ENCODE measurements at regions not wholly inside any gene's neighbourhood (a gene's known extent, or its start where the extent isn't known, plus 50 kb on each side); places are given as distances from the start of the nearest gene placed in this dataset.

DNA sequence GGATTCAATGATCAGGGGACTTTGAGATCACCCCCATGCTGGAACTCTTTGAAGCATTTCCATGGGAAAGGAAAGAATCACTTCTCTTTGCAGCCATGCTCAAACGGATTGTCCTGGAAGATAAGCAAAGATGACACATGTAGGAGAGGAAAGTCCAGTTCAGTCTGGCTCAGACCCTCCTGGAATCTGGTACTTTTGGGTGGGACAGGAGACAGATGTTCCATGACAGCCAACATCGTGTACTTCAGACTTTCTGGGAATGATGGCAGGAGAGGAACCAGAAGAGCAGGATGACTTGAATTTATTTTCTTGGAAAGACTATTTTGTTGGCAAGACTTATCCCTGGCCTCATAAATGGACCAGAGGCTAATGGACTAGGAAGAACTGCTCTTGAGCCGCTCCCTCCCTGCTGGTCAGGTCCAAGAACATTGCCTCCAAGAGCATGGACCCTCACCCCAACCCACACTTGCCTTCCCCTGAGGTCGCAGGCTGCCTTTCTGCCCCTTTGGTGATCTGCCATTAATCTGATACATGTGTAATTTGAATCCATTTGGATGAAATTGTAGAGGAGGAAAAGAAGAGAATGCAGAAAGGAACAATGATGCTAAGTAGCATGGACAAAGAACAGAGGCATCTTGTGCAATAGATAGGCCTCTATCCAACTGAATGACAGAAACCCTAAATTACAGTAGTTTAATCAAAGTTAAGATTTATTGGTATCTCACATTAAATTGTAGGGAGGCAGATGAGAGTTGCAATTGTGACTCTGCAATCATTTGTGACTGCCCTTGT lies 201.0 kb downstream of the SNX19 start:
- no peak for DNase-seq

DNA sequence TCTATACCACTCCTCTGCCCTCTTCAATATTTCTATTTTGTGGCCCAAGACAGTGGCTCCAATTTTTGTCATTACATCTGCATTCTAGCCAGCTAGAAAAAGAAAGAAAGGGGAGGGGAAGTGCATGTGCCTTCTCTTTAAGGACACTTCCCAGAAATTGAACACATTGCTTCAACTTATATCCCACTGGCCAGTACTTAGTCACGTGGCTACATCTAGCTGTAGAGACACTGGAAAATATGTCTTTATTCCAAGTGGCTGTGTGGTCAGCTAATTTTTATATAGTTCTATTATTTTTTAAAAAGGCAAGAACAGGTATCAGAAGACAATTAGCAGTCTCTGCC lies 200.4 kb downstream of the SNX19 start:
- DNase-seq = no peak

DNA sequence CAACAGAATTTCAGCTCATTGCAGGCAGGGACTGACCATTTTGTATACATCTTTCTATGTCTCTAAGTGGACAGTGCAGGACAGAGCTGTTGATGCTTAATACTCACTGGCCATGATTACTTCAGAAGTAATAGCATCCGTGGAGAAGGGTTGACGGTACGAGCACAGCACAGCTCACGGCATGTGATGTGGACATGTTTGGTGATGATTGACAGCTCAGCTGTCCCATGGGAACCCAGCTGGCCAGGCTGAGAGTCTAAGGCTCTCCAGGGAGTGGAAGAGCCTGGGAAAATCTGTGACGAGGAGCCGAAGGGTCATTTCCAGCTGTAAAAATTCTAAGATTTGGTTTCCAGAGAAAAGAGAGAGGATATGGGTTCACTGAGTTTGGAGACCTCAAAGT lies 198.2 kb downstream of the SNX19 start:
- DNase-seq = no peak

DNA sequence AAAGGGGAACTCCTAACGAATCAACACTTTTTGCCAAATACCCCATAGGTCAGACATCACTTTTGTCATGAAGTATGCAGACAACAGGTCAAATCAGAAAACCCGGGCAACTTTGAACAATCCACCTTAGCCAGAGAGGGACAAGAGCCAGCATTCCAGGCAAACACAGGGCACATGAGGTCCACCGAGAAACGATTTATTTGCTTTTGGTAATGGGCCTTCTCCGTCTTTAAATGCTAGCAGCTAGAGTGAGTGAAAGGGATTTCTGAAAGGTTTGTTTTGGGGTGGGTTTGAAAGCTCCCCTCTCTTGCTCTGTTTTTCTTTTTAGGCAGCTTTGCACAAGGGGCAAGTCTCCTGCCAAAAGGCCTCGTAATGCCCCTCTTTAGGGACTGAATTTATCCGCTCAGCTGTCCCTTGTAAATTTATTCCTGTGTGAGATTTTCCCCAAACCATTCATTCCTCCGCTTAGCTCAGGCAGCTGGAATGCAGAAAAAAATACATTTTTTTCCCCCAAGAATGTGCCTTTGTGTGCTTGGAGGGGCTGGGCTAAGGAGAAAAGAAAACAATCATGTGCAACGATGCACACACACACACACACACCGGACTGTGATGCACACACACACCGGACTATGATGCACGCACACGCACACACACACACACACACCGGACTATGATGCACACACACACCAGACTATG lies 196.9 kb downstream of the SNX19 start:
- DNase-seq = no peak

DNA sequence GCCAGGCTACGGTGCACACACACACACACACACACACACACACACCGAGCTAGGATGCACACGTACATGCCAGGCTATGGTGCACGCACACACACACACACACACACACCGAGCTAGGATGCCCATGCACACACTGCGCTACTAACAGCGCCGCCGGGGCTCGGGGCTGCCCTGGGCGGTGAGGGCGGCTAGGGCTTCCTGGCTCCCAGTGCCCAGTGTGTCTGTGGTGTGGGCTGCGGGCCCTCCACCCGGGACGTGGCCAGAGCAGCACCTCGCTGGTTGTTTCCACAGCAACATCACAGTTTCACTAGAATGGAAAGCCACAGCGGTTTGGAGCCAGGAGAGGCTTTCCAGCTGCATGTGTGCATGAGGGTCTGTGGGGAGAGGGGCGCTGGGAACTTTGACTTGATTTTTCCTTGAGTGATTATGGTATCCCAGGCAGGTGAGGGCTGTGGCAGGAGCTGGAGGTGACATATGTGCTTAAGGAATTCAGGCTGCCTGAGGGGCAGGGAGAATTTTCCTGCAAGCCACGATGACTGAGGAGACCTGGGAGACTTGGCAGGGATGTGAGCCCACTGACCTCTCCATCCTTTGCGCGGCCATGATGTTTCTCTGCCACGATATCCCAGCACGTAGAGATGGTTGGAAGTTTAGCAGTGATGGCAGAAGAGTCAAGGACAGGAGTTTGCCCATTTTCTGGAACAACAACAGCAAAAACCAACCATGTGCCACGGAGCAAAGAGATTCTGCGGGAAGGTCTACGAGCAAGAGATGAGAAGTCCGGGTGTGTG lies 195.9 kb downstream of the SNX19 start:
- DNase-seq = no peak

DNA sequence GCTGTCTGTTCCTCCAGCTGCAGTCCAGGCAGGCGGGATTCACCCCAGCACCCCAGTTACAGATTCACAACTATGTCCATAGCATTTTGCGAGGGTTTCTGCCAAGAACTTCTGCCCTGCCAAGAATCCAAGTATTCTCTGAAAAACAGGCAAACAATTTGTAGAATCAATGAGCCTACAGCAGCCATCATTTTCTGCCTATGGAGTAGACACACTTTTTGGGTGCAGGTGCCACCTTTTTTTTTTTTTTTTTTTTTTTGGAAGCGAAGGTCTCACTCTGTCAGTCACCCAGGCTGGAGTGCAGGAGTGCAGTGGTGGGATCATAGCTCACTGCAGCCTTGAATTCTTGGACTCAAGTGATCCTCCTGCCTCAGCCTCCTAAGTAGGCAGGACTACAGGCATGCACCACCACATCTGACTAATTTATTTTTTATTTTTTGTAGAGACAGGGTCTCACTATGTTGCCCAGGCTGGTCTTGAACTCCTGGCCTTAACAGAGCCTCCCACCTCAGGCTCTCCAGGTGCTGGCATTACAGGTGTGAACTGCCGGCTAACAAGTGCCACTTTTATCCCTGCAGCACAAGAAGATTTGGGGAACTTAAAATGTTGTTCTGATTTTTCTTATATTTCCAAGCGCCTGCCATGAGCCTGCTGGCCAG lies 195.1 kb downstream of the SNX19 start:
- DNase-seq = no peak

DNA sequence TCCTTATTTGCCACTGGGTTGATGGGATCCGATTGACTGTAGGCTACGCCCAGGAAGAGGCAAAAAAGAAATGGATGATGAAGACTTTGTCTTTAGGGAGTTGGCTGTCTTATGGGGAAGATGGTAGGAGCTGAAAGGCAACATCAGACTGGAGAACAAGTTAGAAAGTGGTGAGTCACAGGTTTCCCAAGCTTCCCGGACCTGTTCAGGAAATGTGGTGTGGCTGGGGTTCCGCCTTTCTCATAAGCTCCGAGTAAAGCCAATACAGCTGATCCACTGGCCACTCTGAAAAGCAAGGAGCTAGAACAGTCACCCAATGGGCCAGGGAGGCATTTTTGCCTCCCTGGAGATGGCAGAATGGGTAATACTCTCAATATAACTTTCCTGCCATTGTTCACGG lies 194.5 kb downstream of the SNX19 start:
- DNase-seq = no peak

DNA sequence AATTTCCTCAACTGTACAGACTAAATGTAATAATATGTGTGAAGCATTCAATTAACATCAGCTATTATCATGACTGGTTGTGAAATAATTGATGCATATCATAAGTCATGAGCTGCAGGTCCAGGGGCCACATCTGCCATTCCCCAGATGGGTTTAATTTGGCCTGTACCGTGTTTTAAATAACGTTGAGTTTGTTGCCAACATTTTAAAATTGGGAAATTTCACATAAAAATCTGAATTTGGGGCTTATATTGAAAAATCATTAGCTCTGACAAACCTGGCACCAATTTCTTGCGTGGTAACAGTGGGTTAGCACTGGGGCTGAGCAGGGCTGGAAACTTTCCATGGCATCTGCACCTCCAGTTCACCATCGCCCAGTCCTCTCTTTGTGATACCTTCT lies 193.9 kb downstream of the SNX19 start:
- no peak for DNase-seq

DNA sequence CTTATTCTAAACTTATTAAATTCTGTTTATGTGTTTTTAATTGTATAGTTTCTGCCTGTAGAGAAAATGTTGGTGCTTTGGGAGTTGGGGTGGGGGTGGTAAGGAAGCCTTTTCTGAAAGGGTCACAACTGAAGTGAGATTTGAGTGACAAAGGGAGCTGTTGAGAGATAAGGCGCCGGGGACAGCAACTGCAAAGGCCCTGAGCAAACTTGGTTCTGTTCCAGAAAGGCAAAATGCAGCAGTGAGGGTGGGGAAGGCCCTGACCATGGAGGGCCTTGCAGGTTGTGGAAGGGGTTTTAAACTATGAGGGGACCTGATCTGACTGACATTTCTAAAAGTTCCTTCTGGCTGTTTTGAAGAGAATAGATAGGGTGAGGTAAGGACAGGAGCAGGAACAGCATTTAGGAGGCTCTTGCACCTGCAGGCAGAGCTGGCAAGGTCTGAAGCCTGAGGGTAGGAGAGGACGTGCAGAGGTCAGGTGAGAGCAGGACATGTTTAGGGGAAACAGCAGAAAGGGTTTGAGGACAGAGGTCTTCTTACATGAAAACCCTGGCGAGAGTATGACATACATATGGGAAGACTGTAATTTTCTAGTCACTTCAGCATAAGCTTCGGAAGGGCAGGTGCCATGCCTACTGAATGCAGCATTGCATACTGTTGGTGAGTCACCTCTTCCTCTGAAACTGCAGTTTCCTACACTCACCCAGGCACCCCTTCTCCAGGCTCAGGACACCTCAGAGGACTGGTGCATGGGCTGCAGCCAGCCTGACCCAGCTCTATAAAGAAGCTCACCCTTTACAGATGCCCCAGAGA lies 190.7 kb downstream of the SNX19 start:
- no peak for DNase-seq

DNA sequence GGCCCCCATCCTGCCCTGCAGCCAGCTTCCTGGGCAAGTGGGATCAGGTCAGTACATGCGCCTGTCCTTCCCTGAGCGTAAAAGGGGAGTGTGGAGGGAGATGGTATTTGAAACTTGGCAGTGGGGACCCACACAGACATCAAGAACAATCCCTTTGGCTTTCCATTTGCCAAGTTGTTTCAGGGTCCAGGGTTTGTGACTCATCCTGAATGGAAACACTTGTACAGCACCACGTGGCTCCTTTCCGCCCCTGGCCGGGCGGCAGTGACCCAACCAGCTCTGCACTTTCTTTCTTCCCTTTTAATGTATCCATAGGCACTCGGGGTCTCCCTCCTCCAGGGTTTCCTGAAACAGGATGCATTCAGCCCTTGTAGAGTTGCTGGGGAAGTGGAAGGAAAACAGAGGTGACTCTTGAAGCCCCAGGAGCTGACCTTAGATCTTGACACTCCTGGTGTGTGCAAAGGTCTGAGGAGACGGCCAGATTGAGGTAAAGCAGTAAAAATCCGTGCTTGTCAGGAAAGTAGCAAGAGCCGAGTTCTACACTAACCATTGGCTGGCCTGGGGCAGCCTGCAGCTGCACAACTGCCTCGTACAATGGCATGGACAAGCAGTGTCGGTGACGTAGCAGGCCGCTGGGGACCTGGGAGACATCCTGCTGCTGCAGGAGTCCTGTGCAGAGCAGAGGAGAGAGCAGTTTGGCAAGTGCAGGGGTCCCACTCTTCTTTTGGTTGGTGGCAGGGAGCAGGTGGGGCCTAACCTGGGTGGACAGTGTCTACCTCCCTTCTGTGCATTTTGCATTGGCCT lies 189.8 kb downstream of the SNX19 start:
- DNase-seq = no peak

DNA sequence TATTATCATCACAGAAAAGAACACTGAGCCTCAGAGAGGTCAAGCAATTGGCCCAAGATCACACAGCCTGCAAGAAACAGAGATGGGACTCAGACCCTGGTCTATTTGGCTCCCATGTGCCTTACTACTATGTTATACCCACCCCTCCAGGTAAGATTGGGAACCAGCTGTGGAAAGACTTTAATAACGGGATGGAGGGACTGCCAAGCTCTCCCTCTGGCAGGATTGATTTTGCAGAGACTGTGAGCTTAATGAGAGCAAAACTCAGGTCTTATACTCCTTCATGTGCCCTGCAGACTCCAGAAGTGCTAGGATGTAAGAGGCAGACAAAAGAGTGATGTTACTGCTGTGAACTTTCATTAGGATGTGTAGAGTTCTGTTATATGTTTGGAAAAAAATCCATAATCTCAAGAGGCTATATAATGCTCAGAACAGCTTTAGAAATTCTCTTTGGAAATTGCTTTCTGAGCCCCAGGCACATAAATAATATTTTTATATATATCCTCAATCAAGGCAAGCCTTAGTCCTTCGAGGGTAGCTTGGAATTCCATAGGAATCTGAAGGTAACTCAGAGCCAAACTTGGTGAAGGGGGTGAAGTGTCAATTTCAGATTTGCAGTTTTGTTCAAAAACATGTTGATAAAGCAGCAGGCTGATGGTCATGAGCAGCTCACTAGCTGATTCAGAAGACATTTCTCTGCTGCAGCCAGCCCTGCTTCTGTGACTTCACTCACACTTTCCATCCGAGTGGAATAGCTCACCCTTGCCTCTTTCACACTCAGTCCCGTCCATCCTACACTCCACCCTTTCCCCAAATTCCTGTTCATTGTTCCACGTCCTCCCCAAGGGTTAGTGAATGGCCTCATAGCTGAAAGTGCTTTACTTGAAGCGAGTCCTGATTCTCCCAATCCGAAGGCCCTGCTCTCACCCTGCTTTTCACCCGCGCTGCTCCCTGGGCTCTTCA lies 188.8 kb downstream of the SNX19 start:
- no peak for DNase-seq

DNA sequence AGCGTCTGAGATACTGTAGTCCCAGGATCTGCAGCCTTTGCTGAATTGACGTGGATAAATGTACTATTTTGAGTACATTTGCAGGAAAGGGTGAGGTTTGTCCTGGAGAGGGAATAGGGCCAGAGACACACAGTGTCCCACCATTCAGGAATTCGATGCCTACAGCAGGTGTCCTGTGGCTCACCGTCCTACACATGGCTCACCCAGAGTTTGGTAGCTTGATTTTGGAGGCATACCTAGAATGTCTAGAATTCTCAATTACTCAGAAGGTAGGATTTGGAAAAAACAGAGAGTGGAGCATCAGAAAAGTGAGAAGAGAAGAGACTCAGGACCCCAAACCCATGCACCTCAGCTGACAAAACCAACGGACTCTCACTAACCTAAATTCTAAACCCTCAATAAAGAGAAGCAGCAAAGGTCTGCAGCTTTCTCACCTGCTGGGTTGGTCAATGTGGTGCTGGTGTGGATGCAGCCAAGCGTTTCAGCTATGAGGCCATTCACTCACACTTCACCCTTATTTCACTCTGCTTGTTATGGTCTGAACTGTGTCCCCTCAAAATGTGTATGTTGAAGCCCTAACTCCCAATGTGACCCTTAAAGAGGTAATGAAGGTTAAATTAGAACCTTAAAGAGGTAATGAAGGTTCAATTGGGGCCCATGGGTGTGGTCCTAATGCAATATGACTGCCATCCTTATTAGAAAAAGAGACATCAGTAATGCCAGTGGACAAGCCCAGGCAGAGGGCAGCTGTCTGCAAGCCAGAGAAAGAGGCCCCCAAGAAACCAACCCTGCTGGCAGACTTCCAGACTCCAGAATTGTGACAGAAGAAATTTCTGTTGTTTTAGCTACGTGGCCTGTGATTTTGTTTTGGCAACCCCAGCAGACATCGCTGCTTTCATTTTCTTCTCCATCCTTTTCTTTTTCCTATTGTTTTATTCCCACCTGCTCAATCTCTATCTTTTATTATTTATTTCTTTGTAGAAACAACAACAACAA lies 187.8 kb downstream of the SNX19 start:
- no peak for DNase-seq

DNA sequence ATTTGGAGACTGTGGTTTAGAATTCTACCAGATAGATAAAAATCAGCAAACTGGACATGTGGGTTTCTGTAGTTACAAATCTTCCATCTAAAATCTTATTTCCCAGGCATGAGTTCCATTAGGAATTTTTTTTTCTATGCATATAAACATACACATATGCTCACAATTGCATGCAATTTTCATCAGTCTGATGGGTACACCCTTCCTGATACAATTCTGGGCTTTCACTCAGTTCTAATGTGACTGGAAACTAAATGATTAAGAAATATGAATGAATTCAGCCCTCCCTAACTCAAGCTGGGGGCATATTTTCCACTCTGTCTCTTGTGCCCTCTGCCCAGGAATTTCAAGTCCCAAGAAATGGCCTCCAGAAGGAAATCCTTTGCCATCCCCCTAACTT lies 187.1 kb downstream of the SNX19 start:
- no peak for DNase-seq

DNA sequence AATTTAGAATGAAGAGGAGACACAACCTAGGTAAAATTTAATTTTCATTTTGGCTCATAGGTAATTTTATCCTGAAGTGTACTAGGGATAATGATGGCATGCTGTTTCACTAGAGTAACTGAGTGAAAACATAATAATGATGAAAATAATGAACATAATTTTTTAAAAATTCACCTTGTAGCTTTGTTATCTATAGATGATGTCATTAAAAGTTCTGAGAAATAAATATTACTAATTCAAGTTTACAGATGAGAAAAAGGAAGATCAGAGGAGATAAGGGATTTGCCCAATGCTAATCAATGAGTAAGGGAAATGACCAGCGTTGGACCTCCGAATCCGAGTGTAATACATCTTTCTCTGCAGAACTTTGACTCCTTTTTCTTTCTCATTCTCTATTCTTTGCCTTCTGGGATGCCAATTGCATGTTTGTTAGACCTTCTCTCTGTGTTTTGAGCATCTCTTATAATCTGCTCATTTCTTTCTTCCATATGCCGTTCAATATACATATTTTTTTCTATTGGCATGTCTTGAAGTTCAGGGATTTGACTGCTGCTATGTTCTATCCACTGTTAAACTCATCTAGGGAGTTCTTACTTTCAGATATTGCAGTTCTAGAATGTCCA lies 186.5 kb downstream of the SNX19 start:
- no peak for DNase-seq

DNA sequence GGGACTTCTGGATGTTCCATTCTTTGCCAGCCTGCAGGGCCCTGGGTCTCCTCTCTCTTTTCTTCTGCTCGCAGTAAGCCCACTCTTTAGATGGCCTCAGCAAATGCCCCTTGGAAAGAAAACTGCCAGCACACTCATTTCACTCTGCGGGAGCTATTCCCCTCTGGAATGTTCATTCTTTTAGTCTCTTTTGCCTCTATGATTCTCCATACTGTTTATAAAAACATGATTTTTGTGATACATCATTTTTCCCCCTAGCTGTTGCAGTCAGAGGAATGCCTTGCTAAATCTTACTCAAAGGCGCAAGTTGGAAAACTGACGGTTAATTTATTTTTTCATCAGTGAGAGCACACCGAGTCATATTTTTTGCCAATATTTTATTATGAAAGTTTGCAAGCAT lies 184.9 kb downstream of the SNX19 start:
- no peak for DNase-seq

DNA sequence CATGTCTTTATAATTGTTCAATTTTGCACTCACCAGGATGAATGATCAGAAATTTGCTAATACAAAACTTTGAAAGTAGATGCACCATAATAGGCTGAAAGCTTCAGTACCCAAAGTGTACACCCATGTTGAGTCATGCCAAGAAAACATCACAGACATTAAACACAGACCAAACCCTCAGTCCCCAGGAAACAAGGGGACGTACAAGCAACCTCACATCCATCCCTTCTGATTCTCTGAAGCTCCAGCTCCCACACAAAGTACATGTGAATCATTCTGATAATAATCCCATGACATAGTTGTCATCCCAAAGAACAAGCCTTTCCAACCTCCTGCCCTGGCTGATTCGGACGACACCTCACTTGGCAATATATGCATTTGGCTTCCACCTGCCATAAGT lies 183.8 kb downstream of the SNX19 start:
- no peak for DNase-seq

DNA sequence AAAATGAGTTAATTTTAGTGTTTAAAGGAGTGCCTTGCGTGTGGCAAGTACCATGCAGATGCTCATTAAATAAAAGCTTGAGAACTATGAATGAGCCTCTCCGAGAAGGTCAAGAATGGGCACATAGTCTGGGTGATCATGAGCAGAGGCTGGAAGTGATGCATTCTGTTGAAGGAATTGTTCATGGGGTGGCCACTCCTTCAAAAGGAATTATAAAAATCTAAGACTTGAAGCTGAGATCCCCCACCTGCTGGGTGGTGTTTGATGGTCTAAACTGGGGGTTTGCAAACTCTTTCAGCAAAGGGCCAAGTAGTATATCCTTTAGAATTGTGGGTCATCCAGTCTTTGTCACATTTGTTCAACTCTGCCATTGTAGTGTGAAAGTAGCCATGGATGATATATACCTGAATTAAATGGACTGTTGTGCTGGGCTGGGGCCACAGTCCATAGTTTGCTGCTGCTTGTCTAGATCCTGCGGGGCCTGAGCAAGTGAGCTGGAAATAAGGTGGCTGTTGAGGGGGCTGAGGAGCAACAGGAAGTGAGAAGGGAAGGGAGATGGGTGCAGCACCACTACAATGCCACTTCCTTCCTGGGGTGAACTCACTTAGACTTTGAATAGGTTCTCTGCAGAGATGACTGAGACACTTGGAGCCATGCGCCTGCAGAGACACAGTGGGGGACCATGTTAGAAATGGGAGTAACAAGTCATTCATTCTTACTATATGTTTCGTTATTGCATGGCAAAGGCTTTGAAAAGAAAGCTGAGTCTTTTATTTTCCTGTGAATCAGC lies 179.0 kb downstream of the SNX19 start:
- DNase-seq = no peak
